ENCODE measurements at regions not wholly inside any gene's neighbourhood (a gene's known extent, or its start where the extent isn't known, plus 50 kb on each side); places are given as distances from the start of the nearest gene placed in this dataset.

DNA sequence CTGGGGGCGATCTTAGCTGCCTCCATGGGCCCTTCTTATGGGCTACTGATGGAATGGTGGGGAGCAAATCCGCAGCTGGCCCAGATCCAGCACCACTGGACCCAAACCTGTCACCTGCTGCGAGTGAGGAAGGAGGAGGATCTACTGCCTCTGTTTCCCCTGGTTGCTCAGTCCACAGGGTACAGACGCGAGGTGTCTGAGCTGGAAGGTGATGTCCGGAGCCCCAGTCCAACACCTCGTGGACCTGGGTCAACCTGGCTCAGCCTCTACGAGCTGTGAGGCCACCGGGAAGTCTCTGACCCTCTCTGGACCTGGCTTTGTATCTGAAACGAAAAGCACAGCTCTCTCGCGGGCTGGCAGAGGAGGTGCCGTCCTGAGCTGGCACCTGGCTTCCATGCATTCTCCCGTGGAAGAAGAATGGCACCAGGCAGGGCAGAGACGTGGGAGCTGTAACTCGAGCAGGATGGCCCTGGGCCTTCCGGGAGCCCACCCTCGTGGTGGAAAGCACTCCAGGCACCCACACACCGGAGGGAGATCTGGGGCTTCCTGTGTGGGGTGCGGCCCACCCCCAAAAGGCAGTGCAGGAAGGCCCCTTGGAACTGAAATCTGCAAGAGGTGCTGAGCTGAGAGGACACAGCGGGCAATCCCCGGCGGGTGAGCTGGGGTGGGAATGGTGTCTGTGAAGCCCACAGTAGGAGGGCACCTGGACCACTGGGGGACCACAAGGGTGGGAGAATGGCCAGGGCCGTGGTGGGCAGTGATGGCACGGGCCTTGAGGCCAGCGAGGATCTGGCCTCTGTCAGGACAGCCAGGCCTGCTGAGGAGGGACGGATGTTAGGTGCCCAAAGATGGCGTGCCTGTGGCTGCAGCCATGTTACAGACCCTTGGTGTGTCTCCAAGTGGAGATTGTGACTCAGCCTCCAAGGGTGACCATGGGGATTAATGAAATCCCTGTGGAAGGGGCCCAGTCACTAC lies 133.4 kb downstream of the OLFM1 start:
- no peak for DNase-seq (ENCODE audit: low read depth)

DNA sequence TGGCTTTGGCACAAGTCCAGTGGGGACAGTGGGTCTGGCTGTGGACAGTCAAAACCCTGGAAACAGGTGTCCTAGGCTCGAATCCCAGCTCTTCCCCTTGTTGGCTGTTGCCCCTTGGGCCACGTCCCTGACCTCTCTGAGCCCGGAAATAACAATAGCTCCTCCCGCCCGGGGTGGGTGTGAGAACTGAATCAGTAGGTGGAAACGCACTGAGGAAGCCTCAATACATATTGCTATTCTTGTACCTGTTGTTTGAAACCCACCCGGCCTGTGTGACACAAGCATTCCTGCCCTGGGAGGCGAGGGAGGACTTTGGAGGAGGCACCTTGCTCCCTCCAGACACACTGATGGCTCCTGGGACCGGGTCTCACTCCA lies 134.1 kb downstream of the OLFM1 start:
- DNase-seq (ENCODE audit: low read depth): no peak

DNA sequence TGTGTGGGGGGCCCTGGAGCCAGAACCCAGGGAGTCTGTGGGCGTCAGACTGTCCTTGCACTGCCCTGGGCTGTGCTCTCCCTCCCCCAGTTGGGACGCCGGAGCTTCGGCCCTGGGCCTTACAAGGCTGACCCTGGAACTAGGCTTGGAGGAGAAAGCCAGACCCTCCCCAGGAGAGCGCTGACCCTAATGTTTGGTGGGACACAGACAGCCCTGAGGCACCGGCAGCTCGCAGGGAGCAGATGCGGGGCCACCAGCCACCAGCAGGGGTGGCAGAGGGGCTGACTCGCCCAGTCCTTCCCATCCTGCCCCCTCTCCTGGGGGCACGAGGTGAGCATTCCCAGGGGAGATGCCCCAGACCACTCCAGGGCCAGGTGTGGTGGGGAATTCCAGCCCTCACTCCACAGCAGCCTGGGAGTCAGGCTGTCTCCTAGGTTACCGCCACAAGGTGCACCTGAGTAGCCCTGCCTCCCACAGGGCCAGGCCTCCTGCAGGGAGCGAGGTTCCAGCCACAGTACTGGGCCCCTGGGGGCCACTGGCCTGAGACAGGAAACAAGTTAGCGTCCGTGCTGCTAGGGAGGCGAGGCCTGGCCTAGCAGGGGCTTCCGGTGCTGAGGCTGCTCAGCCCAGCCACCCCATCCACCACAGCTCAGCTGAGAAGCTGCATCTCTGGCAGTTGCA lies 134.6 kb downstream of the OLFM1 start:
- no peak for DNase-seq (ENCODE audit: low read depth)

DNA sequence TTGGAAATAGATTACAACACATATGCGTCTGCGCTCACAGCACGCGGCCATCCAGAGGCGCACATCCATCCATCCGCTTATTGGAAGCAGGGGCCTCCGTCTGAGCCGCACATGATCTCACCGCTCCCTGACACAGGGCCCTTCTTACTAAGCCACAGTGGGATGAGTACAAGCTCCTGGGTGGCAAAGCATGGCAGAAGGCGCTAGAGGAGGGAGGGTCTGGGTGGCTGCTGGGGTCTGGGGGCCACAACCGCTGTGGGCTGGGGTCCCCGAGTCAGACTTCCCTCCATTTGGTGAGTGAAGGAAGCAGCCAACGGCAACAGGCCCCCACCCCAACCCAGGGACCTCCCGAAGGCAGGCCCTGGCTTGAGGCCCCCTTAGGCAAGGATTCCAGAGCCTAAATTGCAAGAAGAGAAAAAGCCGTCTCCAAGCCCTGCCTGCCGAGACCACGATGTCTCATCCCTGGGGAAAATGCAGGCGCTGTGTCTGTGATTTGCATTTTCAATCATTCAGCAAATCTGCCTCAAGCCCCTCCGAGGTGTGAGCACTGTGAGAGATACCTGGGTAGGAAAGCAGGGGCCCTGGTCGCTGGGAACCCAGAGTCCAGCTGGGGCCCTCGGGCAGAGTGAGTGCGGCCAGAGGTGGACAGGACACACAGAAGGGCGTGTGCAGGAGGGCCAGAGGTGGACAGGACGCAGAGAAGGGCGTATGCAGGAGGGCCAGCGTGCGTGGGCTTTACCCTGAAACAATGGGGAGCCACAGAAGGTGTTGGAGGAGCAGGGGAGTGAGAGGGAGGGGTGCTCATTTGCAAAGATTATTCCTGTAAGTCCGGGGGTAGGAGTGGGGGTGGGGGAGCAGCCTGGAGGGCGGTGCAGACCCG lies 135.7 kb downstream of the OLFM1 start:
- no peak for DNase-seq (ENCODE audit: low read depth)

DNA sequence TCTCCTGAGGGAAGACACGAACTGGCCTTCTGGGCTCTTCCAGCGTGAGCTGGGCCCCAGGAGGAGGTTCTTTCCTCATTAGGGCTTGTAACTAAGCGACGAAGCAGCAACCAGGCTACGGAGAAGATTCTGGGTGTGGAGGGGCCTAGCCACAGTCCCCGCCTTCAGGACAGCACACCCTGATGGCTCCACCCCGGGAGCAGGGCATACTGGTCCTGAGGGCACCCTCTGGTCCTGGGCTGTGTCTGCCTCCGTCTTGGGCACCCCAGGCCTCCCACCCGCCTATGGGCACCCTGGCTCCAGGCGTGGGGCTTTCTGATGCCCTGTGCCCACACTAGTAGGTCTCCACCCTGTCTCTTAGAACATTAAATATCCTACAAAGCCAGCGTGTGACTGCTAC lies 136.4 kb downstream of the OLFM1 start:
- no peak for DNase-seq (ENCODE audit: low read depth)

DNA sequence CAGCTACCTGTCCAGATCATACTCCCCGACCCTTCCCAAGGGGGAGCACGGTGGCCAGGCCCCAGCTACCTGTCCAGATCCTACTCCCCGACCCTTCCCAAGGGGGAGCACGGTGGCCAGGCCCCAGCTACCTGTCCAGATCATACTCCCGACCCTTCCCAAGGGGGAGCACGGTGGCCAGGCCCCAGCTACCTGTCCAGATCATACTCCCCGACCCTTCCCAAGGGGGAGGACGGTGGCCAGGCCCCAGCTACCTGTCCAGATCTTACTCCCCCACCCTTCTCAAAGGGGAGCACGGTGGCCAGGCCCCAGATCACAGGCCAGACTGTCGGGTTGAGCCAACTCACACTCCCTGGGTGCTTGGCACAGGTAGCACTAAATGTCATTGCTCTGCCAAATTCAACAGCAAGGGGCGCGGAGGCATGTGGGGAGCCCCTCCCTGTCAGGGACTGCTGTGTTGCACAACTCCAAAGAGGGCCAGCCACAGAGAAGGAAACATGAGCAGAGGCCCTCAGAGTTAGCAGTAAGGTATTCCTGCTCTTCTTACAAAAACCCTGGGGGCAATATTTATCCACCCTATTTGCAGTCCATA lies 136.9 kb downstream of the OLFM1 start:
- no peak for DNase-seq (ENCODE audit: low read depth)

DNA sequence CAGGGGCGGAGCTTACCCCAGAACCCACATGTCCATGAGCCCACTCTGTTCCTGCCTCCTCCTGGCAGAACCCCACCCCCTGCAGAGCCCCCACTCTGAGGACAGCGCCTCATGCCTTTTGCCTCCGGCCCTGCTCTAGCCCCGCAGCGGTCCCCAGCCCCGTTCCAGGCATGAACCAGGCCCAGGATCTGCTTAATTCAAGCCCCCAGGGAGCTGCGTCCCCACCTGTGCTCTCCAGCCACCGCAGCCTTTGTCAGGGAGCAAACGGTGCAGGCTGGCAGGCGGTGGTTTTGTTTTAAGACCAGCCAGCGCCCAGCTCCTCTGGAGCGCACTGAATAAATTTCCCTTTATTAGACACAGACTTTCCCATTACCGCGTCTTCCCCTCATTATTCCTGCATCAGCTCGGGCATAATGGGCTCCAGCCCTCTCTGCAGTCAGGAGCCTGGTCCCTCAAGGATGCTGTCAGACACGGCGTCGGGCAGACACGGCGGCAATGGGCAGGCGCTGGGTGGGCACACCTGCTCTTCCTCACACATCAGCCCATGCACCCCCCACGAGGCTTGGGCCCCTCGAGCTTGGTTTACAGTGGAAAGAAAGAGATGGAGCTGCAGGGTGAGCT lies 137.6 kb downstream of the OLFM1 start:
- no peak for DNase-seq (ENCODE audit: low read depth)

DNA sequence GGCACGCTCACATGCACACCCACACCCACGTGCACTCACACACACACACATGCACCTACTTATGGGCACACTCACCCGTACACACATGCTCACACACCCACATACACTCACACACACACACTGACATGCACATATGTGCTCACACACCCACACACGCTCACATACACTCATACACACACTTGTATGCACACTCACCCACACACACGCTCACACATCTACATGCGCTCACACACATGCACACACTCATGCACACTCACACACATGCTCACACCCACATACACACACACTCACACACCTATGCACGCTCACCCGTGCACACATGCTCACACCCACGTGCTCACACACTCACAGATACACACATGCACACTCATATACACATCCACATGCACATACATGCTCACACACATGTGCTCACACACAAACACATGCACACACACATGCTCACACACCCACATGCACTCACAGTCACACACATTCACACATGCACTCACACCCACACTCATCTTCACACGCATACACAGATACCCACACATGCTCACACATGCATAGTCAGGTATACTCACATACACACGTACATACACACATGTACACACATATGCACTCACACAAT lies 138.3 kb downstream of the OLFM1 start:
- no peak for DNase-seq (ENCODE audit: low read depth)

DNA sequence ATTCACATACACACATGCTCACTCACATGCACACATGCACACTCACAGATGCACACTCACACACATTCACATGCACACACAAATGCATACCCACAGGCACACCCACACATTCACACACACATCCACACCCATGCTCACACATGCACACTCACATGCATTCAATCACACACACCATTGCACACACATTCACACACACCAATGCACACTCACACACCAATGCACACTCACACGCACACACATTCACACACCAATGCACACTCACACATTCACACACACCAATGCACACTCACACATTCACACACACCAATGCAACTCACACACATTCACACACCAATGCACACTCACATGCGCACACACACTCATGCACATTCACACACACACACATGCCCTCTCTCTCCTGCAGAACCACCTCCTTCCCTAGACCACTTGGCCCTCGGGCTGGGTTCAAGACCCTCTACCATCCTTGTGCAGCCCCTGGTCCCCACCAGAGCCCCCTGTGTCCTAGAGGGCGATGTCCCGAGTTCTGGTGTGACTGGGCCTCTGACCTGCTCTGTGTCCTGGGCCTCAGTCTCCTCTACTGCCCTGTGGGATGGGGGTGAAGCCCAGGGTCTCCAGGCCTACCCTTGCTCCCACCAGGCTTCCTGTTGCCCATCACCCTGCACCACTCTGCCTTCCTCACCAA lies 139.0 kb downstream of the OLFM1 start:
- DNase-seq (ENCODE audit: low read depth): no peak

DNA sequence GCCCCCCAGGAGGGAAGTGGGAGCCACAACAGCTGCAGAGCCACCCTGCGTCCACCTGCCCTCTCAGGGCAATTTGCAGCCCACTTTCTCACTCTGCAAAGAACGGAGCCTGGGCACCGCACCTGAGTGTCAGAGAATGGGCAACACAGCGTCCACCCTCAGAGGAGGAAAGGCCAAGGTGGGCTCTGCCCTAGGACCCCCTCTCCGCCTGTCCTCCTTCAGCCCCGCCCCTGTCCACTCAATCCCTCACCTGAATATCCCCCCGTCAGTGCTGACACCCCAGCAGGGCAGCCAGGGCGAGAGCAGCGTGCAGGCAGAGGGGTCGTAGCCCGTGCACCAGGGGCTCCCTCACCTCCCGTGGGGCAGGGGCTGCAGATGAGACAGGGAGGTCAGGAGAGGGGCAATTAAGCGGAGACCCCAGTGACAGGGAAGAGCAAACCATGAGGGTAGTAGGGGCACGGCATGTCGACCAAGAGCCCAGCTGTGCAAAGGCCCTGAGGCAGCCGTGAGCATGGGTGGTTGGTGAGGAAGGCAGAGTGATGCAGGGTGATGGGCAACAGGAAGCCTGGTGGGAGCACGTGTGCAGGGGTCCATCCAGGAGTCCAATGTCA lies 140.3 kb downstream of the OLFM1 start:
- DNase-seq (ENCODE audit: low read depth): no peak

DNA sequence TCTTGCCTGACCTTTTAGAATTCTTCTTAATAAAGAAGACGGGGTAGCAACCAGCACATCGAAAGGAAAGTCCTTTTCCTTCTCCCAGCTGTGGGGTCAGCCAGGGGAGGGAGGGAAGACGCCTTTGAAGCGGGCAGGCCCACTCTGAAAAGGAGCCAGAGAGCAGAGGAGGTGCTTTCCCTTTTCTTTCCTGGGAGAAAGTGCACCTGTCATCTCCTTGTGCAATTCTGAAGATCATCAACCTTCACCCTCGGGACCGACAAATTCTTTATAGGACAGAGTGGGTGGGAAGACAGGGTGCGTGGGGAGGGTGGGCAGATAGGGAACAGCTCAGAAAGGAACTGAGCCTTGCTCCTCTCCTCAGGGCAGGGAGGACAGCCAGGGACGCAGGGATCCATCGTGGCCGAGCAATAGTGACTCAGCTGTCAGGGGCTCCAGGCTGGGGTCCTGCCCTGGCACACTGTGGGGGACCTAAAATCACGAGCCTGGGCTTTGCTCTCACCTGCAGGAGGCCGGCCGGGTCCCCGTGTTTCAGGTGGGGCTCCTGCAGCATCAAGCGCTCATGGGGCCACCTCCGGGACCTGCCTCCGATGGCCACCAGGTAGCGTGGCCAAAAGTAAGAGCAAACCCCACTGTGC lies 141.0 kb downstream of the OLFM1 start:
- DNase-seq (ENCODE audit: low read depth): no peak

DNA sequence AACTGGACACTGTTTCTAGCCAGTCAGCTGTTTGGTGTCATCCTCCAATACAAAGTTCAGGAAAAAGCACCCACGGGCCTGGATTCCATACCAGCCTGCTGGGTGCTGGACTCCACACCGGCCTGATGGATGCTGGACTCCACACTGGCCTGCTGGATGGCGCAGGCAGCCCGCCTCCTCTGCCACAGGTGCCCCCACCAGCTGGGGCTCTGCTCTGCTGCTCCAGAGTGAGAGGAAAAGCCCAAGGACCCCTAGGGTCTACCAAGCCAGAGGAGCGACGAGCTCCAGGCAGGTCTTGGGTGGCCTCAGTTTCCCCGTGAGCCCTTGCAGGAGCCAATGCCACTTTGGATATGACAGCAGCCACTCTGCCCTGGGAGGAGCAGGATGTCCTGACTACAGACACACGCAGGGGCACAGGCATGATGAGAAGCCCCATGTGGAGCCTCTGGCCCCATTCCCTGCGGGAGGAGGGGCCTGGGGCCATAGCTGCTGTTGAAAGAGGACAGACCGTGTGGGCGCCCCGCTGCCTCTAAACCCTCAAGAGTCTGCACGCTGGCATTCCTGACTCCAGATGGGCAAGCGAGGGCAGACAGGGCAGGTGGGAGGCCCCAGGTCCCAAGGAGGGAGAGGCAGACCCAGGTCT lies 141.6 kb downstream of the OLFM1 start:
- no peak for DNase-seq (ENCODE audit: low read depth)

DNA sequence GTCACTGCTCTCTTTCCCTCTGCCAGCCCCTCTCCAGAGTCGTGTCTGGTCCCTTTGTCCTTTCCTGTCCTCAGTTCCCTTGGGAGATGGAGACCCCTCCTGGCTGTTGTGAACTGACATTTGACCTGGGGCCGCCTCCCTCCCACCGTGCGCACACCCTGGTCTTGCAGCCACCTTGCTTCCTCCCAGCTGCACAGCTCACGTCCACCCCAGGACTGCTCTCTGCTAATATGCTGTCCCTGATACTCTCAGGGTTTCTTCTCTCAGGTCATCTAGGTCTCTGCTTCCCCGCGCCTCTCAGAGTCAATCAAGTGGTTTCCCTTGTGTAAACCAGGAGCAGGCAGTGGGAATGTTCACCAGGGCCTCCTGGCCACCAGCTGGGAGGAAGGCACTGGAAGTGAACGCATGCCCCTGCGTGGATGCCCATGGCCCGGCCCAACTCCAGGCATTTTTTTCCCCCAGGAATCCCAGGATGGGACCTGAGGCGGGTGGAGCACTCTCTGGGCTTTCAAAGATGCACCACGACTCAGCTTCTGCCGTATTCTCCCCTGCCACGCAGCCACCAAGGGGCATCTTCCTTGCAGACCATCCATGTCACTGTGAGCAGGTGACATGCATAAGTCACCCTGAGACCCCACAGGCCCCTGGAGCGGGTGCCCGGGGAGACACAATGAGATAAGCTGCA lies 142.4 kb downstream of the OLFM1 start:
- DNase-seq (ENCODE audit: low read depth): no peak

DNA sequence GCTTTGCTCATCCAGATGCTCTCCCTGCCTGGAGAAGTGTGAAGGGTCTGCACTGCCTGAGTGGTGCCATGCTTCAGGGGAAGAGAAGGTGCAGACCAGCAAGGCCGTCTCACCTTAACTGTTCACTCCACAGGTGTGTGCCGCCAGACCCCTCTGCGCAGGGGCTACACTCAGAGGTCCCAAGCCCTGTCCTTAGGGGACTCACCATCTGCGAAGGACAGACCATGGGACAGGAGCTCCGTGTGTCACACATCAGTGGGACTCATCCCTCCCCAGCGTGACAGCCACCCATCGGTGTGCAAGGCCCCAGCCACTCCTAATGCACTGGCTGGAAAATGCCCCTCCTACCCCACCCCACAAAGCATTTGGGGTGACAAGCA lies 142.9 kb downstream of the OLFM1 start:
- DNase-seq (ENCODE audit: low read depth): no peak

DNA sequence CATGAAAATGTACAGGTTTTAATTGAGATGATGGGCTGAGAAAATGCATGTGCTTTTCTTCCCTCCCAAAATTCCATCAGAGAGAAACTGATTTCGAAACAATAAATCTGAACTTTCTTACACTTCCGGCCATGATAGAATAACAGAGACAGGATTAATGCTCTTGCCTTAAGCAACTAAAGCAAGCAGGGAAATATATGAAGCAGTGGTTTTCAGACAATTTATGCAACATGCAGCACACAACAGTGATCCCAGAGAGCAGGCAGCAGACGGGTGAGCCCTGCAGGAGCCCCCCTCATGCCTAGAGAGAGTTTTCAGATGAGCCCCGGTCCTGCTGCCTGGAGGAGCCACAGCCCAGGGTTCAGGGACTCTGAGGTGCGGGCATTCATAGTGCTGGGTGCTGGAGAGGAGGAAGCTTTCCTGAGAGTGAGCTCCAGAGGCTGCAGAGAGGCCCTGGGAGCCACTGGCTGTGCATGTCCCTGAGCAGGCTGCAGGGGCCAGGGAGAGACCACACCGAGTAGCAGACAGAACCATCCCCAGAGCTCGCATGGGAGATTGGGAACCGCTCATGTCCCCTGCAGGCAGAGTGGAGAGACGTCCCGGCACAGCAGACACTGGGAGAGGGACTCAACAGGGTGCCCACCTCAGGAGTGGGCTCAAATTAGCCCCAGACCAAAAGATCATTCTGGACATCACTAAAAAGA lies 143.5 kb downstream of the OLFM1 start:
- no peak for DNase-seq (ENCODE audit: low read depth)

DNA sequence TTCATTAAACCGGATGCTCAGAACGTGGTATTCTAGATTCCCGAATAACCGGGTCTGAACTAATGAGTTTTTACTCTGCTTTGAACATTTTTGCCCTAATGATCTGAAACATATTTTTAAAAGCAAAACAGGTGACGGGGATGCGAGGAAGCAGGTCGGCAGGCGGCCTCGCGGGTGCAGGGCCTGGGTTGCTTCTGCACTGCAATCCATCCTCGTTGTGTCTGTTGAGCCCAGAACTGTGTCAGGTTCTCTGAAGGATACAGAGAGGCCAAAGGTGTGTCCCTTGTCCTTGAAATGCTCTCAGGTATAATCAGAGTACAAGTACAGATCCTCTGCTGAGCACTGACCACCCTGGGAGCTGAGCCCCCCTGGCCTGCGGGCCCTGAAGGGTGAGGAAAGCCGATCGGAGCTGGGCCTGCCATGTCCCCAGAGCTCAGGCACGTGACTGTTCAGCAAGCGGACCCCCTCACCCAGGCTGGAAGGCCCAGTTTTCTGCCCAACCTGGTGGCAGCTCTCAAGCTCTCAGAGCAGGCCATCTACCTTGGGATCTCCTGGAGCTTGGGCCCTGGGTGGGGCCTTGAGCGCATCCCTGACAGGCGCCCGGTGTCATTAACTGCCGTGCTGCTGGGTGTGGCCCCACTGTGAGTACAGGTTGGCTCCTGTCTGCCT lies 151.8 kb downstream of the OLFM1 start:
- no peak for DNase-seq (ENCODE audit: low read depth)

DNA sequence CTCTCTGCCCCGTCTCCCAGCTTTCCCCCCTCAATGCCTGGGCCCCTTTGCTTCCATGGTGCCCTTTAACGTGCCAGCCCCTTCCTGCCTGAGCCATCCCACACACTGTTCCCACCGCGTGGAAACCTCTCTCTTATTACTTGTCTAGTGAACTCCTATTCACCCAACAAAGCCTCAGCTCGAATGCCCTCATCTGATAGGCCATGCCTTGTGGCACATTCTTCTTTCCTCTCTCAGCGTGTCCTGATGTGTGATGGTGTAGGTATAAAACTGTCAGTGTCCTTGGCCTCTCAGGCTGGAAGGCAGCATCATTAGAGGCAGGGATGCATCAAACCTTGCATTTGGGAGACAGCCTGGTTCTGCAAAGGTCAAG lies 152.3 kb downstream of the OLFM1 start:
- no peak for DNase-seq (ENCODE audit: low read depth)

Measured in GM04504 (cell line).